ENCODE measurements at regions not wholly inside any gene's neighbourhood (a gene's known extent, or its start where the extent isn't known, plus 50 kb on each side); places are given as distances from the start of the nearest gene placed in this dataset.
A peak's percentile ranks its signal among the peaks of the same experiment; 100 is the strongest.
"Not testable (repeated sequence)": the region's sequence is repeated elsewhere in the genome, so short reads cannot be mapped to it uniquely, and the experiment has no call there.

GRCh38 chr13:83085186-83085900 is 796.9 kb downstream of the SLITRK1 start:
- intact Hi-C loops (cut with DNase I): no loop called here
- ATAC-seq: no peak
- DNase-seq: no peak

GRCh38 chr13:83077499-83077898 is 804.8 kb downstream of the SLITRK1 start:
- DNase-seq (no peak), ATAC-seq (no peak)
- intact Hi-C loops (cut with DNase I): no loop called here

- intact Hi-C loops (cut with DNase I); DNase-seq; ATAC-seq: not testable (repeated sequence)
These were observed 808.3 kb downstream of the SLITRK1 start for GRCh38 chr13:83073930-83074329.

- ATAC-seq: peak; percentile 97 to 98
- intact Hi-C loops (cut with DNase I): no loop called here
- DNase-seq: peak; percentile 24
These were observed 817.2 kb downstream of the SLITRK1 start for GRCh38 chr13:83065108-83065507.

GRCh38 chr13:83057119-83057518 is 825.2 kb downstream of the SLITRK1 start:
- intact Hi-C loops (cut with DNase I): no loop called here
- no peak for ATAC-seq
- DNase-seq: no peak

GRCh38 chr13:83056269-83056668 is 826.0 kb downstream of the SLITRK1 start:
- intact Hi-C loops (cut with DNase I): no loop called here
- no peak for ATAC-seq
- no peak for DNase-seq

- ATAC-seq: no peak
- intact Hi-C loops (cut with DNase I): no loop called here
- DNase-seq: no peak
These were observed 833.9 kb downstream of the SLITRK1 start for GRCh38 chr13:83048419-83048818.

GRCh38 chr13:83024955-83025594 is 857.2 kb downstream of the SLITRK1 start:
- ATAC-seq (no peak), DNase-seq (no peak)
- intact Hi-C loops (cut with DNase I): no loop called here

GRCh38 chr13:83024232-83024631 is 858.0 kb downstream of the SLITRK1 start:
- DNase-seq: no peak
- intact Hi-C loops (cut with DNase I): no loop called here
- no peak for ATAC-seq

GRCh38 chr13:83019986-83020385 is 862.3 kb downstream of the SLITRK1 start:
- ATAC-seq (no peak), DNase-seq (no peak)
- intact Hi-C loops (cut with DNase I): no loop called here

- intact Hi-C loops (cut with DNase I): no loop called here
- ATAC-seq (no peak), DNase-seq (no peak)
These were observed 872.3 kb downstream of the SLITRK1 start for GRCh38 chr13:83009987-83010386.

GRCh38 chr13:83008212-83008929 is 873.9 kb downstream of the SLITRK1 start:
- no peak for ATAC-seq
- intact Hi-C loops (cut with DNase I): no loop called here
- DNase-seq: no peak

GRCh38 chr13:83007226-83007625 is 875.0 kb downstream of the SLITRK1 start:
- ATAC-seq (no peak), DNase-seq (no peak)
- intact Hi-C loops (cut with DNase I): no loop called here

- no peak for ATAC-seq
- intact Hi-C loops (cut with DNase I): no loop called here
These were observed 879.1 kb downstream of the SLITRK1 start for GRCh38 chr13:83003185-83003584.

GRCh38 chr13:82993417-82993816 is 888.9 kb downstream of the SLITRK1 start:
- ATAC-seq: no peak
- DNase-seq: no peak
- intact Hi-C loops (cut with DNase I): no loop called here

More at GRCh38 chr13:83003185-83003584, 879.1 kb downstream of the SLITRK1 start:
- no peak for DNase-seq

- ATAC-seq: no peak
- DNase-seq: no peak
- intact Hi-C loops (cut with DNase I): no loop called here
These were observed 905.8 kb downstream of the SLITRK1 start for GRCh38 chr13:82976499-82976898.

GRCh38 chr13:82963226-82964099 is 918.8 kb downstream of the SLITRK1 start:
- no peak for DNase-seq
- intact Hi-C loops (cut with DNase I): no loop called here

GRCh38 chr13:82962397-82962796 is 919.9 kb downstream of the SLITRK1 start:
- ATAC-seq: no peak

More at GRCh38 chr13:82963226-82964099, 918.8 kb downstream of the SLITRK1 start:
- ATAC-seq: no peak

GRCh38 chr13:82961757-82962156 is 920.5 kb downstream of the SLITRK1 start:
- intact Hi-C loops (cut with DNase I): no loop called here
- DNase-seq (no peak), ATAC-seq (no peak)

More at GRCh38 chr13:82962397-82962796, 919.9 kb downstream of the SLITRK1 start:
- intact Hi-C loops (cut with DNase I): no loop called here
- DNase-seq: no peak
